Testis (tissue), 2 donors: ENCODE measurements at regions not wholly inside any gene's neighbourhood (a gene's known extent, or its start where the extent isn't known, plus 50 kb on each side); places are given as distances from the start of the nearest gene placed in this dataset.

ENCODE experiments used
- CTCF ChIP-seq, 3 experiments: fragments of 450-650 bp in 2 of 3; fragments of 200-600 bp in 1 of 3; sonication (generic) in 1 of 3; IDR thresholded peaks; one replicate each; pipeline ENCODE4 v1.5.1; 2016 to 2019; ENCODE audit warnings: antibody characterized with exemption in 3 of 3, mild to moderate bottlenecking in 2 of 3, moderate library complexity in 1 of 3
- POLR2A ChIP-seq: fragments of 450-650 bp; IDR thresholded peaks from one replicate; pipeline ENCODE4 v1.6.1; 2017; ENCODE audit warnings: antibody characterized with exemption, mild to moderate bottlenecking, moderate library complexity

- TF ChIP-seq CTCF (IDR thresholded peaks at IDR 0.05) (no peak), POLR2A (no peak)
Measured at GRCh38 chr4:79467246-79467932, 59.4 kb upstream of the GK2 start.
